H1 (cell line): ENCODE measurements at regions not wholly inside any gene's neighbourhood (a gene's known extent, or its start where the extent isn't known, plus 50 kb on each side); places are given as distances from the start of the nearest gene placed in this dataset.

Experiments
- CTCF ChIA-PET: fragments of 300-600 bp; sonication (Branson Sonifier 250); formaldehyde crosslinking; loops from one replicate; lab custom pipeline; 2021; ENCODE audit not compliant: partially characterized antibody; lab: Charles Lee
- POLR2A ChIA-PET: fragments of 300-600 bp; sonication (Branson Sonifier 250); formaldehyde crosslinking; loops from one replicate; lab custom pipeline; 2021; ENCODE audit warnings: inconsistent platforms; ENCODE audit not compliant: partially characterized antibody; lab: Charles Lee
- DNase-seq, 2 experiments: peaks; one replicate each; pipeline versions ENCODE4 v3.0.0 to v3.0.0-alpha.2; 2010 to 2022; ENCODE audit warnings: low spot score in 2 of 2, low read depth in 1 of 2, mixed read lengths in 1 of 2
- FAIRE-seq: peaks from 2 replicates; lab custom pipeline; 2011; peaks lifted over from hg19 to GRCh38; lab: Jason Lieb, UNC
- H2AFZ ChIP-seq: 2 replicates; pipeline ENCODE4 v1.8.1; 2012; ENCODE audit warnings: low read length, inconsistent platforms
- H2AK5ac ChIP-seq: 2 replicates; pipeline ENCODE4 v1.6.1; 2013; ENCODE audit warnings: low read depth, low read length
- H2BK120ac ChIP-seq: replicated peaks from 2 replicates; pipeline ENCODE3; 2013; ENCODE audit warnings: low read depth, low read length, inconsistent platforms
- H2BK12ac ChIP-seq: 2 replicates; pipeline ENCODE4 v1.6.1; 2013; ENCODE audit warnings: low read depth, low read length
- H2BK15ac ChIP-seq: 2 replicates; pipeline ENCODE4 v1.6.1; 2013; ENCODE audit warnings: low read length
- H2BK20ac ChIP-seq: 2 replicates; pipeline ENCODE4 v1.6.1; 2013; ENCODE audit warnings: low read length
- H2BK5ac ChIP-seq: 2 replicates; pipeline ENCODE4 v1.6.1; 2013; ENCODE audit warnings: low read depth, low read length
- H3K14ac ChIP-seq: 2 replicates; pipeline ENCODE4 v1.6.1; 2013; ENCODE audit warnings: inconsistent platforms; ENCODE audit not compliant: insufficient read length
- H3K18ac ChIP-seq: 2 replicates; pipeline ENCODE4 v1.6.1; 2013; ENCODE audit warnings: low read length; ENCODE audit errors: extremely low read depth
- H3K23ac ChIP-seq: 2 replicates; pipeline ENCODE4 v1.6.1; 2013; ENCODE audit warnings: inconsistent platforms; ENCODE audit not compliant: insufficient read length
- H3K23me2 ChIP-seq: 2 replicates; pipeline ENCODE4 v1.6.1; 2013; ENCODE audit warnings: low read depth, low read length
- H3K27ac ChIP-seq: 2 replicates; pipeline ENCODE4 v1.6.1; 2011; ENCODE audit warnings: low read depth, low read length, inconsistent platforms
- H3K27me3 ChIP-seq, 4 experiments: replicated peaks in 1 of 4; 1 replicate in 1 of 4; 2 replicates in 3 of 4; pipeline versions ENCODE4 v1.6.1 to v1.8.1; 2011 to 2013; ENCODE audit warnings: low read length in 3 of 4, mild to moderate bottlenecking in 3 of 4, inconsistent platforms in 2 of 4, mixed read lengths in 2 of 4, moderate library complexity in 1 of 4; ENCODE audit not compliant: control insufficient read depth in 3 of 4, insufficient read depth in 3 of 4; ENCODE audit errors: extremely low read depth in 1 of 4
- H3K36me3 ChIP-seq, 4 experiments: 2 replicates each; pipeline versions ENCODE4 v1.6.1 to v1.8.1; 2011 to 2013; ENCODE audit warnings: mild to moderate bottlenecking in 4 of 4, low read length in 3 of 4, moderate library complexity in 2 of 4, control low read depth in 1 of 4, inconsistent platforms in 1 of 4; ENCODE audit not compliant: insufficient read depth in 4 of 4, control insufficient read depth in 2 of 4
- H3K4ac ChIP-seq: replicated peaks from 2 replicates; pipeline ENCODE3; 2013; ENCODE audit warnings: low read length, low read depth, mixed read lengths, inconsistent platforms; ENCODE audit not compliant: insufficient read length
- H3K4me1 ChIP-seq, 4 experiments: replicated peaks in 1 of 4; 1 replicate in 1 of 4; 2 replicates in 3 of 4; pipeline versions ENCODE4 v1.6.1 to v1.8.1; 2011 to 2013; ENCODE audit warnings: low read length in 3 of 4, inconsistent platforms in 2 of 4, mixed read lengths in 1 of 4; ENCODE audit not compliant: insufficient read depth in 4 of 4, control insufficient read depth in 3 of 4
- H3K4me2 ChIP-seq, 2 experiments: 2 replicates each; pipeline versions ENCODE4 v1.6.1 to v1.8.1; 2011 to 2013; ENCODE audit warnings: low read depth in 2 of 2, low read length in 2 of 2, control low read depth in 1 of 2, inconsistent platforms in 1 of 2, mild to moderate bottlenecking in 1 of 2; ENCODE audit not compliant: insufficient read depth in 1 of 2
- H3K4me3 ChIP-seq, 4 experiments: fragments of 200-600, 300-600 bp in 1 of 4; sonication (generic), shearing (Covaris generic), sonication (Bioruptor Twin) in 1 of 4; 2 replicates each; pipeline versions ENCODE4 v1.5.1 to v1.8.1; 2011 to 2016; ENCODE audit warnings: low read length in 4 of 4, low read depth in 3 of 4, control low read depth in 2 of 4, inconsistent platforms in 2 of 4, mild to moderate bottlenecking in 2 of 4, mixed read lengths in 1 of 4, moderate library complexity in 1 of 4; ENCODE audit not compliant: insufficient read depth in 2 of 4; ENCODE audit errors: extremely low read depth in 1 of 4
- H3K56ac ChIP-seq: replicated peaks from 2 replicates; pipeline ENCODE3; 2013; ENCODE audit warnings: low read depth, mild to moderate bottlenecking, mixed read lengths, low read length, inconsistent platforms; ENCODE audit not compliant: insufficient read length
- H3K79me1 ChIP-seq: 2 replicates; pipeline ENCODE4 v1.6.1; 2013; ENCODE audit warnings: low read depth, low read length, control low read depth
- H3K79me2 ChIP-seq, 2 experiments: 2 replicates each; pipeline versions ENCODE4 v1.6.1 to v1.8.1; 2012 to 2013; ENCODE audit warnings: low read length in 2 of 2, mild to moderate bottlenecking in 2 of 2, inconsistent platforms in 1 of 2; ENCODE audit not compliant: insufficient read depth in 2 of 2, control insufficient read depth in 1 of 2
- H3K9ac ChIP-seq, 4 experiments: replicated peaks in 1 of 4; 1 replicate in 1 of 4; 2 replicates in 3 of 4; pipeline versions ENCODE4 v1.6.1 to v1.8.1; 2011 to 2013; ENCODE audit warnings: low read depth in 3 of 4, low read length in 3 of 4, control low read depth in 2 of 4, mild to moderate bottlenecking in 2 of 4, moderate library complexity in 2 of 4, inconsistent platforms in 1 of 4; ENCODE audit errors: extremely low read depth in 1 of 4
- H3K9me3 ChIP-seq, 2 experiments: 2 replicates each; pipeline versions ENCODE4 v1.6.1 to v1.8.1; 2012 to 2013; ENCODE audit warnings: mild to moderate bottlenecking in 2 of 2, moderate library complexity in 2 of 2, control low read depth in 1 of 2, inconsistent platforms in 1 of 2, low read depth in 1 of 2, low read length in 1 of 2, mixed read lengths in 1 of 2; ENCODE audit not compliant: insufficient read depth in 2 of 2
- H4K20me1 ChIP-seq, 2 experiments: replicated peaks in 1 of 2; 2 replicates each; pipeline versions ENCODE3 to v1.8.1; 2011 to 2013; ENCODE audit warnings: inconsistent platforms in 2 of 2, low read length in 2 of 2, mild to moderate bottlenecking in 1 of 2; ENCODE audit not compliant: insufficient read depth in 2 of 2, control insufficient read depth in 1 of 2
- H4K5ac ChIP-seq: 2 replicates; pipeline ENCODE4 v1.6.1; 2013; ENCODE audit warnings: low read length, low read depth, mixed read lengths, inconsistent platforms; ENCODE audit not compliant: insufficient read length
- H4K8ac ChIP-seq: 2 replicates; pipeline ENCODE4 v1.8.0; 2013; ENCODE audit warnings: mild to moderate bottlenecking, moderate library complexity, low read length, inconsistent platforms; ENCODE audit not compliant: insufficient read depth; ENCODE audit errors: extremely low read depth
- H4K91ac ChIP-seq: replicated peaks from 2 replicates; pipeline ENCODE3; 2013; ENCODE audit warnings: low read length, mixed read lengths, inconsistent platforms; ENCODE audit not compliant: insufficient read length
- ASH2L ChIP-seq: fragments of 200-600, 300-600 bp; sonication (generic); IDR thresholded peaks from one replicate; pipeline ENCODE4 v1.7.1; 2017; ENCODE audit warnings: low read length
- BCL11A ChIP-seq, 2 experiments: IDR thresholded peaks; one replicate each; pipeline ENCODE4 v1.6.1; 2011; ENCODE audit warnings: low read depth in 2 of 2, low read length in 2 of 2, mild to moderate bottlenecking in 2 of 2
- CBX5 ChIP-seq: fragments of 300-800, 300-1000 bp; sonication (generic); IDR thresholded peaks from 2 replicates; pipeline ENCODE4 v1.7.1; 2016; ENCODE audit warnings: antibody characterized with exemption, low read length, low read depth
- GABPA ChIP-seq: IDR thresholded peaks from 2 replicates; pipeline ENCODE4 v1.6.1; 2011; ENCODE audit warnings: mild to moderate bottlenecking, low read length, moderate library complexity, borderline replicate concordance; ENCODE audit not compliant: insufficient read depth
- POLR2A ChIP-seq, 2 experiments: IDR thresholded peaks; 1 replicate in 1 of 2; 2 replicates in 1 of 2; pipeline ENCODE4 v1.6.1; 2011; ENCODE audit warnings: low read depth in 2 of 2, low read length in 2 of 2, mild to moderate bottlenecking in 2 of 2; ENCODE audit errors: control extremely low read depth in 1 of 2
- RNF2 ChIP-seq: fragments of 200-900, 300-1000 bp; sonication (generic); IDR thresholded peaks from 2 replicates; pipeline ENCODE4 v1.7.1; 2016; ENCODE audit warnings: borderline replicate concordance, low read depth, mild to moderate bottlenecking, antibody characterized with exemption, low read length; ENCODE audit not compliant: poor library complexity, severe bottlenecking; ENCODE audit errors: missing control alignments
- SIX5 ChIP-seq: IDR thresholded peaks from 2 replicates; pipeline ENCODE4 v1.6.1; 2011; ENCODE audit warnings: mild to moderate bottlenecking, low read depth, low read length
- SUZ12 ChIP-seq: fragments of 200-600 bp; sonication (generic); IDR thresholded peaks from 2 replicates; pipeline ENCODE4 v1.6.1; 2012; ENCODE audit warnings: mild to moderate bottlenecking, inconsistent platforms, low read length, moderate library complexity, mixed read lengths
- WGBS, 2 experiments: shearing (Covaris generic) in 1 of 2; methylation state at CpG; one replicate each; pipeline versions ENCODE4 v1.1.6 to v1.1.7; 2013 to 2015; ENCODE audit warnings: low lambda C conversion rate in 2 of 2, mixed read lengths in 2 of 2, inconsistent platforms in 1 of 2, low coverage in 1 of 2, missing lambda C conversion rate in 1 of 2; ENCODE audit not compliant: insufficient replicate concordance in 2 of 2, insufficient coverage in 1 of 2, insufficient read length in 1 of 2; ENCODE audit errors: extremely low coverage in 1 of 2, missing lambda C conversion rate in 1 of 2; 5-methylcytosine and 5-hydroxymethylcytosine counted together
- TF ChIP-seq, protein P1 (sequence below): IDR thresholded peaks from 2 replicates; pipeline ENCODE4 v1.6.1; 2012; ENCODE audit warnings: inconsistent platforms
- TF ChIP-seq, protein P2 (sequence below): IDR thresholded peaks from 2 replicates; pipeline ENCODE4 v1.6.1; 2012; ENCODE audit warnings: low read length, inconsistent platforms

- POLR2A ChIA-PET: no interaction called here
- DNase-seq (no peak), FAIRE-seq (no peak)
- TF ChIP-seq, protein P1, sequence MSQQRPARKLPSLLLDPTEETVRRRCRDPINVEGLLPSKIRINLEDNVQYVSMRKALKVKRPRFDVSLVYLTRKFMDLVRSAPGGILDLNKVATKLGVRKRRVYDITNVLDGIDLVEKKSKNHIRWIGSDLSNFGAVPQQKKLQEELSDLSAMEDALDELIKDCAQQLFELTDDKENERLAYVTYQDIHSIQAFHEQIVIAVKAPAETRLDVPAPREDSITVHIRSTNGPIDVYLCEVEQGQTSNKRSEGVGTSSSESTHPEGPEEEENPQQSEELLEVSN: no peak
- TF ChIP-seq POLR2A (IDR thresholded peaks at IDR 0.05; ENCODE audit: control extremely low read depth in 1 of 2, low read depth in 2 of 2, low read length in 2 of 2): no peak
- no peak for TF ChIP-seq CBX5
- TF ChIP-seq RNF2: no peak
- no peak for TF ChIP-seq BCL11A (IDR thresholded peaks at IDR 0.05; ENCODE audit: low read depth in 2 of 2, low read length in 2 of 2)
- no peak for TF ChIP-seq SIX5
- TF ChIP-seq SUZ12: no peak
- no peak for TF ChIP-seq GABPA
- TF ChIP-seq, protein P2, sequence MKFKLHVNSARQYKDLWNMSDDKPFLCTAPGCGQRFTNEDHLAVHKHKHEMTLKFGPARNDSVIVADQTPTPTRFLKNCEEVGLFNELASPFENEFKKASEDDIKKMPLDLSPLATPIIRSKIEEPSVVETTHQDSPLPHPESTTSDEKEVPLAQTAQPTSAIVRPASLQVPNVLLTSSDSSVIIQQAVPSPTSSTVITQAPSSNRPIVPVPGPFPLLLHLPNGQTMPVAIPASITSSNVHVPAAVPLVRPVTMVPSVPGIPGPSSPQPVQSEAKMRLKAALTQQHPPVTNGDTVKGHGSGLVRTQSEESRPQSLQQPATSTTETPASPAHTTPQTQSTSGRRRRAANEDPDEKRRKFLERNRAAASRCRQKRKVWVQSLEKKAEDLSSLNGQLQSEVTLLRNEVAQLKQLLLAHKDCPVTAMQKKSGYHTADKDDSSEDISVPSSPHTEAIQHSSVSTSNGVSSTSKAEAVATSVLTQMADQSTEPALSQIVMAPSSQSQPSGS: no peak
- no peak for TF ChIP-seq ASH2L
Measured at GRCh38 chr3:31092748-31093589, 198.5 kb upstream of the GADL1 start.

More at GRCh38 chr3:31092748-31093589, 198.5 kb upstream of the GADL1 start:
- H2BK5ac ChIP-seq: no peak overlapping the region
- no peaks in the 10 kb centered on the region for H3K36me3 ChIP-seq
- no peak overlapping the region for H3K23ac ChIP-seq
- H3K56ac ChIP-seq: no peak overlapping the region
- no peak overlapping the region for H3K14ac ChIP-seq
- H2BK15ac ChIP-seq: no peak overlapping the region
- H2AK5ac ChIP-seq: no peak overlapping the region
- no peak overlapping the region for H2BK12ac ChIP-seq
- H3K9ac ChIP-seq: no peak overlapping the region
- H2AFZ ChIP-seq: no peak overlapping the region
- no peak overlapping the region for H3K4ac ChIP-seq
- CTCF ChIA-PET: interaction anchor here (1.1 kb wide), 1 partner anchor 164 kb away, joined by 3 read pairs; no protein-coding TSS in a partner anchor
- no peak overlapping the region for H2BK20ac ChIP-seq
- H3K27me3 ChIP-seq: no peaks in the 10 kb centered on the region
- no peak overlapping the region for H3K4me2 ChIP-seq
- H4K8ac ChIP-seq: no peak overlapping the region
- H2BK120ac ChIP-seq: no peak overlapping the region
- H4K5ac ChIP-seq: no peak overlapping the region
- no peak overlapping the region for H3K27ac ChIP-seq
- no peak overlapping the region for H4K91ac ChIP-seq
- H3K4me3 ChIP-seq: no peak overlapping the region
- H3K9me3 ChIP-seq: no peaks in the 10 kb centered on the region
- H3K23me2 ChIP-seq: no peaks in the 10 kb centered on the region
- WGBS, 2 experiments: 80% methylated on average over 5 of the region's 6 CpGs; no CpG with 5 or more reads in 1 of the 2 experiments
- H3K18ac ChIP-seq: no peak overlapping the region
- no peaks in the 10 kb centered on the region for H3K4me1 ChIP-seq
- H4K20me1 ChIP-seq: no peaks in the 10 kb centered on the region
- H3K79me2 ChIP-seq: no peaks in the 10 kb centered on the region
- no peaks in the 10 kb centered on the region for H3K79me1 ChIP-seq
